ENCODE measurements at regions not wholly inside any gene's neighbourhood (a gene's known extent, or its start where the extent isn't known, plus 50 kb on each side); places are given as distances from the start of the nearest gene placed in this dataset.

DNA sequence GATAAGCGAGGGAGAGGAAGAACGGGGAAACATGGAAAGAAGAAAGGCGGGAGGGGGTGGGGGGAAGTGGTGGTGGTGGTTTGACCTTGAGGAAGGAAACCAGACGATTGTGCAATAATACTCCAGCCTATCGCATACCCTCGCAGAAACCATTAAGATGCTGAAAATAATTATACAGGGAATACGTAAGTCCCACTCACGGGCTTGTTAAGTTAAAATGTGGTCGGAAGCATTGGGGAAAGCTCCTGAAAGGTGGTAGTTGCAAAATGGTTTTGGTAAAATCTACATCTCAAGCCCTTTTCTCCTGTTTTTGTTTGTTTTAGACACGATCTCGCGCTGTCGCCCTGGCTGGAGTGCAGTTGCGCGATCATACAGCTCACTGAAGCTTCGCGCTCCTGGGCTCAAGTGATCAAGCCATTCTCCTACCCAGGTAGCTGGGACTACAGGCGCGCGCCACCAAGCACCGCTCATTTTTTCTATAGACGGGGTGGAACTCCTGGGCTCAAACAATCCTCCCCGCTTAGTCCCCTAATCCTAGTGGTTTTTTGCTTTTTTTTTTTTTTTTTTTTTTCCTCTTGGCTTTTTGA is 128.9 kb upstream of the ZNF184 start:
- H3K36me3 ChIP-seq (ENCODE audit: control insufficient read depth, insufficient read depth, low read length), result no peaks in the 10 kb centered on the region
- no peak overlapping the region for H4K8ac ChIP-seq (ENCODE audit: low read depth in 2 of 2, low read length in 2 of 2)
- no peak overlapping the region for H4K91ac ChIP-seq (ENCODE audit: insufficient read depth, low read depth, low read length)
- no peak overlapping the region for H3K23ac ChIP-seq (ENCODE audit: low read depth, low read length)
- no TSS peak for BruUV-seq (replicated peaks)
- H3K4me2 ChIP-seq (ENCODE audit: low read depth, low read length), result peak overlapping the region; percentile 53
- no peaks in the 10 kb centered on the region for H3K4me1 ChIP-seq (ENCODE audit: control insufficient read depth, insufficient read depth, low read length)
- no peaks in the 10 kb centered on the region for H3K9me3 ChIP-seq (ENCODE audit: control insufficient read depth, insufficient read depth, low read length)
- no peak overlapping the region for H2AK9ac ChIP-seq (replicated peaks; ENCODE audit: low read depth, low read length, poor library complexity)
- intact Hi-C loops (cut with micrococcal nuclease), result no loop called here
- no peak overlapping the region for H3K9ac ChIP-seq (ENCODE audit: low read depth, low read length)
- no peak overlapping the region for H3K27ac ChIP-seq (ENCODE audit: insufficient read depth, low read length)
- in situ Hi-C loops (cut with MboI; ENCODE audit: low sequenced_read_pairs), result no loop called here
- no peaks in the 10 kb centered on the region for H3K9me1 ChIP-seq (ENCODE audit: insufficient read depth, low read length)
- dilution Hi-C loops (cut with HindIII; ENCODE audit: low sequenced_read_pairs, unreplicated experiment), result no loop called here
- H4K20me1 ChIP-seq (ENCODE audit: insufficient read depth, low read length), result no peaks in the 10 kb centered on the region
- H4K5ac ChIP-seq (ENCODE audit: low read depth, low read length), result no peak overlapping the region
- H3K4ac ChIP-seq (ENCODE audit: low read depth, low read length), result no peak overlapping the region
- DNase-seq (no peak), ATAC-seq (ENCODE audit: low read depth) (no peak)
- H2BK120ac ChIP-seq (ENCODE audit: low read depth, low read length), result no peak overlapping the region
- no peak overlapping the region for H2AFZ ChIP-seq (replicated peaks; ENCODE audit: low read length, poor library complexity)
- no peak overlapping the region for H2BK15ac ChIP-seq (ENCODE audit: low read depth, low read length)
- CTCF ChIA-PET, result no interaction called here
- no peak overlapping the region for H2AK5ac ChIP-seq (ENCODE audit: low read depth, low read length)
- peak overlapping the region; percentile 10; the same call in 1 of the 2 replicates for H3K4me3 ChIP-seq (ENCODE audit: insufficient read depth, low read depth, low read length)
- H3K27me3 ChIP-seq (ENCODE audit: control insufficient read depth, insufficient read depth, low read length), result no peaks in the 10 kb centered on the region
- H3K14ac ChIP-seq (replicated peaks; ENCODE audit: low read depth, low read length), result no peak overlapping the region
- no peak overlapping the region for H3K18ac ChIP-seq (ENCODE audit: low read depth, low read length)
- H2BK20ac ChIP-seq (ENCODE audit: low read depth, low read length), result no peak overlapping the region
- POLR2A ChIA-PET (ENCODE audit: unreplicated experiment), result interaction anchor here (0.7 kb wide), 1 partner anchor 37 kb away, joined by 14 read pairs; no protein-coding TSS in a partner anchor
- H3K79me1 ChIP-seq (ENCODE audit: low read depth in 1 of 2, low read length in 2 of 2), result no peaks in the 10 kb centered on the region
- no peak overlapping the region for H2BK5ac ChIP-seq (ENCODE audit: low read depth, low read length, poor library complexity, severe bottlenecking)
- TF ChIP-seq BHLHE40 (IDR thresholded peaks at IDR 0.05; ENCODE audit: low read depth, low read length), result no peak
- TF ChIP-seq CEBPB (IDR thresholded peaks at IDR 0.05; ENCODE audit: low read depth, low read length), result peak; percentile 74
- 27% methylated on average over 8 of the region's 23 CpGs; no CpG with 5 or more reads in 1 of the 2 experiments for WGBS, 2 experiments (ENCODE audit: extremely low coverage in 2 of 2, insufficient read length in 1 of 2)
- no peak overlapping the region for H3K56ac ChIP-seq (ENCODE audit: extremely low read depth, insufficient read depth, low read length)

All from IMR-90 (cell line).